ENCODE measurements at regions not wholly inside any gene's neighbourhood (a gene's known extent, or its start where the extent isn't known, plus 50 kb on each side); places are given as distances from the start of the nearest gene placed in this dataset.

GRCh38 chr13:106011600-106011999 lies 523.9 kb downstream of the EFNB2 start:
- DNase-seq, result no peak

GRCh38 chr13:106010836-106011235 lies 524.6 kb downstream of the EFNB2 start:
- DNase-seq, result no peak

- no peak for DNase-seq
Measured at GRCh38 chr13:106008540-106008939, 526.9 kb downstream of the EFNB2 start.

GRCh38 chr13:106007156-106007555 lies 528.3 kb downstream of the EFNB2 start:
- DNase-seq, result no peak

GRCh38 chr13:106003651-106004050 lies 531.8 kb downstream of the EFNB2 start:
- DNase-seq, result no peak

GRCh38 chr13:106001443-106001842 lies 534.0 kb downstream of the EFNB2 start:
- DNase-seq, result no peak

- DNase-seq, result no peak
Measured at GRCh38 chr13:105997581-105998550, 537.6 kb downstream of the EFNB2 start.

- DNase-seq, result no peak
Measured at GRCh38 chr13:105996391-105997025, 539.0 kb downstream of the EFNB2 start.

- no peak for DNase-seq
Measured at GRCh38 chr13:105994340-105994739, 541.1 kb downstream of the EFNB2 start.

GRCh38 chr13:105991622-105992277 lies 543.7 kb downstream of the EFNB2 start:
- DNase-seq, result no peak

GRCh38 chr13:105991131-105991530 lies 544.3 kb downstream of the EFNB2 start:
- DNase-seq, result no peak

- DNase-seq, result no peak
Measured at GRCh38 chr13:105990256-105990958, 545.1 kb downstream of the EFNB2 start.

GRCh38 chr13:105984646-105985045 lies 550.8 kb downstream of the EFNB2 start:
- DNase-seq, result no peak

- no peak for DNase-seq
Measured at GRCh38 chr13:105984236-105984635, 551.2 kb downstream of the EFNB2 start.

- no peak for DNase-seq
Measured at GRCh38 chr13:105982219-105982930, 553.1 kb downstream of the EFNB2 start.

- no peak for DNase-seq
Measured at GRCh38 chr13:105979131-105980011, 556.1 kb downstream of the EFNB2 start.

- no peak for DNase-seq
Measured at GRCh38 chr13:105974380-105974779, 561.1 kb downstream of the EFNB2 start.

GRCh38 chr13:105972811-105973590 lies 562.5 kb downstream of the EFNB2 start:
- DNase-seq, result no peak

- DNase-seq, result no peak
Measured at GRCh38 chr13:105972306-105972721, 563.1 kb downstream of the EFNB2 start.

GRCh38 chr13:105971738-105972137 lies 563.7 kb downstream of the EFNB2 start:
- no peak for DNase-seq
